Right ventricle myocardium superior (tissue), 1 donor: ENCODE measurements at regions not wholly inside any gene's neighbourhood (a gene's known extent, or its start where the extent isn't known, plus 50 kb on each side); places are given as distances from the start of the nearest gene placed in this dataset.
"Not testable (repeated sequence)": the region's sequence is repeated elsewhere in the genome, so short reads cannot be mapped to it uniquely, and the experiment has no call there.

Experiments
- ATAC-seq: fragments of 200-7000 bp; cut with Tn5 transposase; one replicate; pipeline ENCODE4 v1.9.1; 2020; ENCODE audit warnings: mild to moderate bottlenecking; ENCODE audit not compliant: poor library complexity
- DNase-seq: peaks from one replicate; pipeline ENCODE4 v3.0.0-alpha.2; 2020
- intact Hi-C: fragments of 100-400 bp; cut with DNase I; formaldehyde crosslinking; loops from one replicate; pipeline ENCODE4 v1.11.2; 2022
- donor health status: DM: no; HTN: yes; CAD: no; lungs with severe emphysema.

DNA sequence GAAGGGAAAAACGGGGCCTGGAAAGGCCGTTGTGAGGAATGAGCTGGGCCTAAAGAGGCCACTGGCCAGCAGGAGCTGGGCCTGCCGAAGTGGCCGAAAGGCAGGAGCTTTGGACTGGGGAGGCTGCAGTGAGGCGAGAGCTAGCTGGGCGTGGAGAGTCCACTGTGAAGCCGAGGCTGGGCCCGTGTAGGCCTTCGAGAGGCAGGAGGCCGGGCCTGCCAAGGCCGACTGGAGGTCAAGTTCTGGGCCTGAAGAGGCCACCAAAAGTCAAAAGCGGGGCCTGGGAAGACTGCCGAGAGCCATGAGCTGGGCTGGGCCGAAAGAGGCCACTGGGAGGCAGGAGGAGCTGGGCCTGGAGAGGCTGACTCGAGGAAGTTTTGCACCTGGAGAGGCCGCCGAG lies 69.6 kb upstream of the COBL start:
- intact Hi-C loops, ATAC-seq, DNase-seq: not testable (repeated sequence)

DNA sequence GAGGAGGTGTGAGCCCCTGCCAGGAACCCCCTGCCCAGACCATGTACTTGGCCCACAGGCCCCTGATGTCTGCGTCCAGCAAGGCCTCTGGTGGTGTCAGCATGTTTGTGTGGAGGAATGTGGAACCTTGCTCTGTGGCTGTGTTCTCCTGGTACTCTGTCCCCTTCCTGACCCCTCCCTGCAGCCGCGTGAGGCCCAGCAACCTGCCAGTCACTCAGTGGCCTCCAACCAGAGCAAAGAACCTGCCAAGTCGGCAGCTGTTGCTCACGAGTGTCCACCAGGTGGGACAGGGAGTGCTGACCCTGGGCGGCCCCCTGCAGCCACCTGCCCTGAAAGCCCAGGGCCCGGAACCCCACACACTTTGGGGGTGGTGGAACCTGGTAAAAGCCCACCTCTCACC lies 65.6 kb upstream of the COBL start:
- ATAC-seq, DNase-seq, intact Hi-C loops: not testable (repeated sequence)

DNA sequence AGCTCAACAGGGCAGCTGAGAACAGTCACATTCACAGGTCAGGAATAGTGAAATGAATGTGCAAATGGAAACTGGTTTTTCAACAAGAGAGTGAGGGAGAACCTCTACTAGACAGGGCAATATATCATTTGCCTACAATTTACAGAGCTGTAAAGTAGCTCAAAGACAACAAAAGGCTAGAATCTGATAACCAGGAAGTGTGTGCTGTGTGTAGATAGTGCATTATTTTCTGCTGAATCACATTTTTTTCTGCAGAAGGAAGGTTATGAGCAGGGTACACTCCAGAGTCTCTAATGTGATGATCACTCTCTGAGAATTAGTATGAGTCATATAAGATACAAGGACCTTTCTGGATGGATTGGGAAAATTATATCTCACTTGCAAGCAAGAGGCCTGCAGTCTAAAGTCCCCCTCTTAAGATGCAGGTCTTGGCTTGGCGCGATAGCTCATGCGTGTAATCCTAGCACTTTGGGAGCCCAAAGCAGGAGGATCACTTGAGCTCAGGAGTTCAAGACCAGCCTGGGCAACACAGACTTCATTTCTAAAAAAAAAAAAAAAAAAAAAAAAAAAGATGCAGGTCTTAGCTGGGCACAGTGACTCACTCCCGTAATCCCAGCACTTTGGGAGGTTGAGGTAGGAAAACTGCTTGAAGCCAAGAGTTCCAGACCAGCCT lies 59.9 kb upstream of the COBL start:
- no peak for DNase-seq

DNA sequence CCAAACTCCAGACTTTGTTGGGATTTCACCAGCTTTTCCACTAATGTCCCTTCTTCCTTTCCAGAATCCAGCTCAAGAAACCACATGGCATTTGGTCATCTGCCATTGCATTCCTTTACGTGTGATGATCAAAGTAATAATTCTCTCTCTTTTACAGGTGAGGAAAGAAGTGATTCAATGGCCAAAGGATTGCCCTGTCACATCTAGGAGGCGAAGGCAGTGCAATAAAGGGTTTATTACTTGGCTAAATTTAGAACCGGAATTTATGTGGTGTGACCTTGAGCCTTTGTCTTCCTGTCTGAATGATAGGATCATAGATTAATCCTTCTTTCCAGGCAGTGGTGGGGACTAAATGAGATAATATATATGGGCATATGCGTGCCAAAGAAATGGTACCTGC lies 58.3 kb upstream of the COBL start:
- DNase-seq (no peak), ATAC-seq (no peak)
- intact Hi-C loops, result no loop called here

More for the DNA sequence above, 59.9 kb upstream of the COBL start:
- no peak for ATAC-seq
- intact Hi-C loops, result no loop called here

DNA sequence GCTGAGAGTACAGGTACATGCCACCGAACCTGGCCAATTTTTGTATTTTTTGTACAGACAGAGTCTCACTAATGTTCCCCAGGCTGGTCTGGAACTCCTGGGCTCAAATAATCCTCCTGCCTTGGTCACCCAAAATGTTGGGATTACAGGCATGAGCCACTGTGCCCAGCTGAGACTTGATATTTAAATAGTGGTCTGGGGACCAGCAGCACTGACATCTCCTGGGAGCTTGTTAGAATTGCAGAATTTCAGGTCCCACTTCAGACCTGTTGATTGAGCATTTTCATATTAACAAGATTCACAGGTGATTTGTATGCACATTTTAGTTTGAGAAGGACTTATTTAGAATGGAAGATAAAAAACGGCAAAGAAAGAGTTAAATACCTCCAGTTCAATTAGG lies 57.0 kb upstream of the COBL start:
- ATAC-seq, intact Hi-C loops, DNase-seq: not testable (repeated sequence)

DNA sequence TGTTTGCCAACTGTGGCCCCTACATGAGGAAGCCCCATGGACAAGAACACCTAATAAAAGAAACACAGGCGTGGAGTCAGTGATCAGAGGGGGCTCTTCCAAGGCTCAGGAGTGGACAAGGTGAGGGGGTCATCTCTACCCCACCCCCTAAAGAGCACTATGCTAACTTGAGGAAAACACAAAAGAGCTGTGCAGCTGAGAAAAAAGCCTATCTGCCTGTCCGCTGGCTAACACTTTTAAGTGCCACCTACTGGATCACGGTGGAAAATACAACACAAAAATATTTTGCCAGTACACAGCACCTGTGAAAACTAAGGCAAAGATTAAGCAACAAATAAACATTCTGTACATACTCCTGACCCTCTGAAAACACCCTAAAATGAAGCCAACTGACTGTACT lies 53.1 kb upstream of the COBL start:
- peak; percentile 33 for ATAC-seq
- no peak for DNase-seq
- intact Hi-C loops, result loop anchor here (5.0 kb wide), 1 partner anchor 207 kb away; no protein-coding TSS in a partner anchor

DNA sequence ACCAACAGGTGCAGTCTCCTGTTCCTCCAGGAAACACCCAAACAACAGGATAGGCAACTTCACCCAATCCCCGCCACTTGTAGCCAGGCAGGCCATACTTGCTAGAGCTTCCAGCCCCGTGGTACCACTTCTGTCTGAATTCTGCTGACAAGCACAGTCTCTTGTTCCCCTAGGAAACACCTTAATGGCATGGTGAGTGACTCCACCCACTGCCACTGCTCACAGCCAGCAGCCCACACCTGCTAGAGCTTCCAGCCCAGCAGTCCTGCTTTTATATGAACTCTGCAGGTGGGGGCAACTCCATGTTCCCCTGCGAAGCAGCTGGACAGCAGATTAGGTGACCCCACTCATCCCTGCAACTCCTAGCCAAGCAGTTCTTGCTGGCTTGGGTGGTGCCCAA lies 52.6 kb upstream of the COBL start:
- DNase-seq, ATAC-seq: not testable (repeated sequence)
- intact Hi-C loops, result loop anchor here (5.0 kb wide), 1 partner anchor 207 kb away; no protein-coding TSS in a partner anchor

DNA sequence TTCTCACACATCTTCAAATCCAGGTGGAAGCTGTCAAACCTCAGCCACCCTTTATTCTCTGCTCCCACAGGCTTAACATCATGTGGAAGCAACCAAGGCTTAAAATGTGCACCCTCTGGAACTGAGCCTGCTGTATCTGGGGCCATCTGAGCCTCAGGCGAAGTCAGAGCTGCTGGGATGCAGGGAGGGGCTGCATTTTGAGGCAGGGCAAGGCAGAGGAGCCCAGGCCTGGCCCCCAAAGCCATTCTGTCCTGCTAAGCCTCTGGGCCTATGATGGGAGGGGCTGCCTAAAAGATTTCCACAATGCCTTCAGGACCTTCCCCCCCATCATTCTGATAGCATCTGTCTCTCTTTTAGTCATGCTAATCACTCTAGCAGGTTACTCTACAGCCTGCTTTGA lies 51.7 kb upstream of the COBL start:
- ATAC-seq (no peak), DNase-seq (no peak)
- intact Hi-C loops, result loop anchor here (5.0 kb wide), 1 partner anchor 206 kb away; no protein-coding TSS in a partner anchor

DNA sequence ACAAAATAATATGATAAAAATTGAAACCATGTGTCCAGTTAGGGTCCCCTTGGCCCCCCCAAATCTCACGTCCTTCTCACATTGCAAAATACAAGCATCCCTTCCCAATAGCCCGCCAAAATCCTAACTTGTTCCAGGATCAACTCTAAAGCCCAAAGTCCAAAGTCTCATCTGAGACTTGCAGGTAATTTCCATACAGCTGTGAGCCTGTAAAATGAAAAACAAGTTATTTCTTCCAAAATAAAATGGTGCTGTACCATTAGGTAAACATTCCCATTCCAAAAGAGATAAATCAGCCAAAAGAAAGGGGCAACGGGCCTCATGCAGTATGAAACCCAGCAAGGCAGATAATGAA lies 51.0 kb upstream of the COBL start:
- intact Hi-C loops, result loop anchor here (5.0 kb wide), 1 partner anchor 205 kb away; no protein-coding TSS in a partner anchor
- DNase-seq (no peak), ATAC-seq (no peak)

DNA sequence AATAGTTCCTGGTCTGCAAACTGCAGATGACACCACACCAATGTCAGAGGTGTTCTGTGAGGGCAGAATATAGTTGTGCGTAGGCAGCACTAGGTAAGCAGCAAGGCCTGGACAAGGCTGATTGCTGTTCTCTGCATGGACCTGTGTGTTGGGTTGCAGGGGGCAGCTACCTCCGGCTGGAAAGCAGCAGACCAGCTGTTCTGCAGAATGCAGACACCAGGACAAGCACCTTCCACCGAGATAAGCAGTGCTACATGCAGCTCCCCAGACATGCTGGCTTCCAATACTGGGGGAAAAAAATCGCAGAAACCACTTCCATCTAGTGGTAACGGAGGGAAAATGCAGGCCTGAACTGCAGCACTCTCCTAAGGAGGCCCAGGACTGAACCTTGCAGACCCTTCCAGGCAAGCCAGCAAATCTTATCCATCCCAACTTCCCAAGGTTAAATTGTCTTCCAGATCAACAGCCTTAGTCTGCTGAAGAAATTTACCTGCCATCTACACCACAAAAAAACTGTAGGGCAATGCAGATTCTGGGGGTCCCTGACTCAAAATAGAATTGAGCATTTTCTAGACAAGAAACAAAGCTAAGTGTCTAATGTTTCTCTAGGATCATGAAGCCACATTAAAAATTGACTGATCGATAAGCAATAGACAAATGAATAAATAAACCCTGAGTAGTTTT lies 50.5 kb upstream of the COBL start:
- DNase-seq (no peak), ATAC-seq (peak; percentile 93)
- intact Hi-C loops, result loop anchor here (5.0 kb wide), 1 partner anchor 205 kb away; no protein-coding TSS in a partner anchor
